ENCODE measurements at regions not wholly inside any gene's neighbourhood (a gene's known extent, or its start where the extent isn't known, plus 50 kb on each side); places are given as distances from the start of the nearest gene placed in this dataset.

GRCh38 chr4:128527351-128527750 lies 239.7 kb upstream of the PGRMC2 start:
- TF ChIP-seq CTCF (IDR thresholded peaks at IDR 0.05; ENCODE audit: low read length) (no peak), EZH2 (IDR thresholded peaks at IDR 0.05; ENCODE audit: borderline replicate concordance, low read length) (no peak)
